Transverse colon (tissue), 4 donors: ENCODE measurements at regions not wholly inside any gene's neighbourhood (a gene's known extent, or its start where the extent isn't known, plus 50 kb on each side); places are given as distances from the start of the nearest gene placed in this dataset.

Source experiments
- DNase-seq: peaks from one replicate; pipeline ENCODE4 v3.0.0-alpha.2; 2019
- H3K27ac ChIP-seq, 4 donors: fragments of 200-600 bp; sonication (generic); 2 replicates each; pipeline ENCODE4 v1.5.1; 2016 to 2018; ENCODE audit warnings: inconsistent platforms in 4 of 4
- H3K27me3 ChIP-seq: fragments of 200-600 bp; sonication (generic); 2 replicates; pipeline ENCODE4 v1.5.1; 2017; ENCODE audit warnings: inconsistent platforms
- H3K36me3 ChIP-seq, 4 donors: fragments of 200-600 bp; sonication (generic); 2 replicates each; pipeline ENCODE4 v1.5.1; 2017 to 2019; ENCODE audit warnings: inconsistent platforms in 4 of 4
- H3K4me1 ChIP-seq, 4 donors: fragments of 200-600 bp; sonication (generic); 2 replicates each; pipeline ENCODE4 v1.5.1; 2017 to 2020; ENCODE audit warnings: inconsistent platforms in 4 of 4
- H3K4me3 ChIP-seq, 4 donors: fragments of 200-600 bp; sonication (generic); 1 replicate in 1 of 4; 2 replicates in 3 of 4; pipeline versions ENCODE4 v1.5.1 to v1.6.1; 2017 to 2019; ENCODE audit warnings: inconsistent platforms in 4 of 4
- H3K9me3 ChIP-seq, 2 donors: fragments of 200-600 bp; sonication (generic); 2 replicates each; pipeline ENCODE4 v1.5.1; 2017 to 2019; ENCODE audit warnings: inconsistent platforms in 2 of 2
- EP300 ChIP-seq: sonication (generic); formaldehyde crosslinking; IDR thresholded peaks from one replicate; pipeline ENCODE4 v1.6.1; 2017; ENCODE audit warnings: antibody characterized with exemption, low read depth
- POLR2A ChIP-seq: fragments of 450-650 bp; IDR thresholded peaks from one replicate; pipeline ENCODE4 v1.6.1; 2016; ENCODE audit warnings: antibody characterized with exemption, mild to moderate bottlenecking, moderate library complexity
- POLR2AphosphoS5 ChIP-seq, 3 donors: sonication (generic); formaldehyde crosslinking; IDR thresholded peaks; one replicate each; pipeline ENCODE4 v1.6.1; 2016; ENCODE audit warnings: antibody characterized with exemption in 3 of 3
- WGBS, 2 donors: methylation state at CpG; one replicate each; pipeline ENCODE4 v1.1.5; 2018; ENCODE audit warnings: low coverage in 1 of 2; 5-methylcytosine and 5-hydroxymethylcytosine counted together
- in situ Hi-C, 4 donors: fragments of 200-750 bp; cut with MboI; loops; one replicate each; pipeline versions ENCODE4 v1.15.0 to v1.15.1; 2017; ENCODE audit warnings: low sequenced_read_pairs in 3 of 4, low pct_ligation_motif_present in 1 of 4, low pct_unique_long_range_greater_than_20kb in 1 of 4
- intact Hi-C: fragments of 100-400 bp; cut with DNase I; formaldehyde crosslinking; loops from one replicate; pipeline ENCODE4 v1.15.1; 2023; ENCODE audit warnings: low total_unique reads
- TF ChIP-seq, protein P1 (sequence below), 5 experiments: fragments of 200-600 bp in 3 of 5; fragments of 450-650 bp in 2 of 5; sonication (generic) in 3 of 5; IDR thresholded peaks; 1 replicate in 2 of 5; 2 replicates in 3 of 5; pipeline ENCODE4 v1.5.1; 2016 to 2017; ENCODE audit warnings: antibody characterized with exemption in 5 of 5, inconsistent platforms in 3 of 5, mild to moderate bottlenecking in 2 of 5, moderate library complexity in 1 of 5

DNA sequence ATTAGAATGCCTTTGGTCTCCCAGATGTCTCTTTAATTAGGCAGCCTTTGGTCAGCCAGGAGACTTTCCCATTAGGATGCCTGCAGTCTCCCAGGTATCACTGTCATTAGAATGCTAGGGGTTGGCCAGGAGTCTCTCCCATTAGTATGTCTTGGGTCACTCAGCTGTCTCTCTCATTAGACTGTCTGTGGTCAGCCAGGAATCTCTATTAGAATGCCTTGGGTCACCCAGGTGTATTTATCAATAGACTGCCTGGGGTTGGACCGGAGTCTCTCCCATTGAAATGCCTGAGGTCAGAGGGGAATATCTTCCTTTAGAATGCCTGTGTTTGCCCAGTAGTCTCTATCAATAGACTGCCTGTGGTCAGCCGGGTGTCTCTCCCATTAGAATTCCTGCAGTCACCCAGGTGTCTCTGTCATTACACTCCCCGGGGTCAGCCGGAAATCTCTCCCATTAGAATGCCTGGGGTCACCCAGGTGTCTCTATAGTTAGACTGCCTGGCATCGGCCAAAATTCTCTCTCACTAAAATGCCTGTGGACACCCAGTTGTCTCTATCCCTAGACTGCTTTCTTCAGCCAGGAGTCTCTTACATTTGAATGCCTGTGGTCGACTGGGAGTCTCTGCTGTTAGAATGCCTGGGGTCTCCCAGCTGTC lies 1460.3 kb downstream of the UQCRFS1 start:
- Histone ChIP-seq H3K27me3 (no peaks in the 10 kb centered on the region), H3K9me3 (no peaks in the 10 kb centered on the region), H3K4me1 (no peaks in the 10 kb centered on the region), H3K36me3 (no peaks in the 10 kb centered on the region), H3K4me3 (no peak overlapping the region), H3K27ac (no peak overlapping the region)
- TF ChIP-seq, protein P1, sequence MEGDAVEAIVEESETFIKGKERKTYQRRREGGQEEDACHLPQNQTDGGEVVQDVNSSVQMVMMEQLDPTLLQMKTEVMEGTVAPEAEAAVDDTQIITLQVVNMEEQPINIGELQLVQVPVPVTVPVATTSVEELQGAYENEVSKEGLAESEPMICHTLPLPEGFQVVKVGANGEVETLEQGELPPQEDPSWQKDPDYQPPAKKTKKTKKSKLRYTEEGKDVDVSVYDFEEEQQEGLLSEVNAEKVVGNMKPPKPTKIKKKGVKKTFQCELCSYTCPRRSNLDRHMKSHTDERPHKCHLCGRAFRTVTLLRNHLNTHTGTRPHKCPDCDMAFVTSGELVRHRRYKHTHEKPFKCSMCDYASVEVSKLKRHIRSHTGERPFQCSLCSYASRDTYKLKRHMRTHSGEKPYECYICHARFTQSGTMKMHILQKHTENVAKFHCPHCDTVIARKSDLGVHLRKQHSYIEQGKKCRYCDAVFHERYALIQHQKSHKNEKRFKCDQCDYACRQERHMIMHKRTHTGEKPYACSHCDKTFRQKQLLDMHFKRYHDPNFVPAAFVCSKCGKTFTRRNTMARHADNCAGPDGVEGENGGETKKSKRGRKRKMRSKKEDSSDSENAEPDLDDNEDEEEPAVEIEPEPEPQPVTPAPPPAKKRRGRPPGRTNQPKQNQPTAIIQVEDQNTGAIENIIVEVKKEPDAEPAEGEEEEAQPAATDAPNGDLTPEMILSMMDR (IDR thresholded peaks at IDR 0.05): no peak
- TF ChIP-seq EP300: no peak
- no peak for TF ChIP-seq POLR2A
- no peak for TF ChIP-seq POLR2AphosphoS5 (IDR thresholded peaks at IDR 0.05)
- 94% methylated on average over 6 of the region's 6 CpGs; no CpG with 5 or more reads in 1 of the 2 donors for WGBS, 2 donors
- intact Hi-C loops (no loop called here), in situ Hi-C loops (no loop called here)
- no peak for DNase-seq

DNA sequence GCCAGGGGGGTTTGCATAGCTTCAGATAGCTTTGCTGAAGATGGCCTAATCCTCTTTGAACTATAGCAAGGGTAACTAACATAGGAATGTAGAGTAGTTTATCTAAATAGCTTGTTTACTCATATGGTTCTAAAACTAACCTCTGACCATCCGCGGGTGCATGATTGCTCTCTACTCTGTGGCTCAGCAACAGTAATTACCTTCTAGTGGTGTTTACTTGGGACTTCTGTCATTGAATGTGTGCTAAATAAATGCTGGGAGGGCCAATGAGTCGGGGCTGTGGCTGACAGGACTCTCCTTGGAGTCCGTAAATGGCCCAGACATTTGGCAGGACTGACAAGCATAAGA lies 1461.9 kb downstream of the UQCRFS1 start:
- DNase-seq: no peak
- intact Hi-C loops (no loop called here), in situ Hi-C loops (no loop called here)
- 57 to 100% methylated on average over 2 to 4 of the region's 4 CpGs for WGBS, 2 donors
- Histone ChIP-seq H3K9me3 (no peaks in the 10 kb centered on the region), H3K4me1 (peaks cover 0 to 9% (median 2%) of the 10 kb centered on the region in 4 donors), H3K27me3 (no peaks in the 10 kb centered on the region), H3K4me3 (no peak overlapping the region), H3K27ac (no peak overlapping the region), H3K36me3 (no peaks in the 10 kb centered on the region)
- TF ChIP-seq POLR2AphosphoS5 (IDR thresholded peaks at IDR 0.05) (no peak), EP300 (no peak), POLR2A (no peak)
- TF ChIP-seq, protein P1 (IDR thresholded peaks at IDR 0.05): no peak

DNA sequence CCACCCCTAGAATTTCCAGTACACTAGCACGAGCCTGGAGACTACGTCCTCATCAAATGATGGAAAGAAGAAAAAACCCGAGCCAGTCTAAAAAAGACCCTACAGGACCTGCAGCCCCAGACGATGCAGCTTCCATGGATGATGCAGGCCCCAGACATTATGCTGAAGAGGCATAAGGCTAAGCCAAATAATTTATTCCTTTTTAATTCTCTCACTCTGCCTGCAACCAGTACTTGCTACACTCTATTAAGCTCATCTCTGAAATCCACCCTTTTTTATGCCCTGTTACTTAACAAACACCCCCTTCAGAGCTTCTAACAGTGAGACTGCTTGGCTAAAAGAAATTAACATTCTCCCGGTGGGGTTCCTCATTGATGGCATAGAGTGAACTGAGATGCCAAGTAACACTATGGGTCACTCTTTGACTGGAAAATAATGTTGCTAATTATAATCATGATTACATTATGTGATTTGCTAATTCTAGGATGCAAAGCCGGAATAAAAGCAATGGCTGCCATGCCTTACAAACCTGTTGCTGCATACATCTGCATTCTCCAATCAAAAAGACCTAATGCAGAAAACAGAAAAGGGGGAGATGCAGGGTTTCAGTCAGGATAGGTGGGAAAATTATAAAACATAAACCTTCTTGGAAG lies 1462.4 kb downstream of the UQCRFS1 start:
- no peak for DNase-seq
- no peak overlapping the region for H3K4me3 ChIP-seq
- 78 to 84% methylated on average over 3 to 6 of the region's 6 CpGs for WGBS, 2 donors
- peaks cover 0 to 9% (median 2%) of the 10 kb centered on the region in 4 donors for H3K4me1 ChIP-seq
- in situ Hi-C loops (no loop called here), intact Hi-C loops (no loop called here)
- no peaks in the 10 kb centered on the region for H3K9me3 ChIP-seq
- no peak overlapping the region for H3K27ac ChIP-seq
- TF ChIP-seq, protein P1 (IDR thresholded peaks at IDR 0.05): no peak
- TF ChIP-seq POLR2A (no peak), EP300 (no peak), POLR2AphosphoS5 (IDR thresholded peaks at IDR 0.05) (no peak)
- H3K36me3 ChIP-seq: no peaks in the 10 kb centered on the region
- no peaks in the 10 kb centered on the region for H3K27me3 ChIP-seq

DNA sequence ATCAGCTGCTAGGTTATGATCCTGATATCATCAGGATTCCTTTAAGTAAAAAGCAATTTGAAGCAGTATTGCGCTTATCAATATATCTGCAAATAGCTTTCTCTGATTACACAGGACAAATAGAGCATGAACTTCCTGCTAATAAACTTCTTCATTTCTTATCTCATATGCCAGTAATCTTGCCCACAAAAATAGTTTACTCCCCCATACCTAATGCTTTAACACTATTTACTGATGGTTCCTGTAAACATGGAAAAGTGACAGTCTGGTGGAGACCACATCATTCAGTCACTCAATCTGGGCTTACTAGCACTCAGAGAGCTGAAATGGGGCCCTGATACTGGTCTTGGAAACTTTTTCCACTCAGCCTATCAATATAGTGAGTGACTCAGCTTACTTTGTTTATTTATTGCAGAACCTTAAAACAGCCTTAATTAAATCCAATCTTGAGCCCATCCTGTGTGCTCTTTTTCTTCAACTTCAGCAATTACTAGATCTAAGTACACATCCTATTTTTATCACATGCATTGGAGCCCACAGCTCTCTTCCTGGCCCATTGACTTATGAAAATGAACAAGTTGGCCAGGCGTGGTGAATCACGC lies 1464.3 kb downstream of the UQCRFS1 start:
- H3K9me3 ChIP-seq: no peaks in the 10 kb centered on the region
- no peak overlapping the region for H3K4me3 ChIP-seq
- WGBS, 2 donors: 98 to 100% methylated on average over 3 of the region's 3 CpGs
- intact Hi-C loops (no loop called here), in situ Hi-C loops (no loop called here)
- no peaks in the 10 kb centered on the region for H3K27me3 ChIP-seq
- no peak for TF ChIP-seq POLR2A
- TF ChIP-seq POLR2AphosphoS5 (IDR thresholded peaks at IDR 0.05): no peak
- TF ChIP-seq EP300: no peak
- TF ChIP-seq, protein P1 (IDR thresholded peaks at IDR 0.05): no peak
- H3K27ac ChIP-seq: no peak overlapping the region
- peaks cover 0 to 9% (median 2%) of the 10 kb centered on the region in 4 donors for H3K4me1 ChIP-seq
- H3K36me3 ChIP-seq: no peaks in the 10 kb centered on the region
- no peak for DNase-seq
